Esophagus muscularis mucosa (tissue), 4 donors: ENCODE measurements at regions not wholly inside any gene's neighbourhood (a gene's known extent, or its start where the extent isn't known, plus 50 kb on each side); places are given as distances from the start of the nearest gene placed in this dataset.

Source experiments
- DNase-seq: peaks from one replicate; pipeline ENCODE4 v3.0.0-alpha.2; 2017; ENCODE audit errors: extremely low spot score
- H3K27ac ChIP-seq, 4 donors: fragments of 200-600 bp; sonication (generic); replicated peaks in 1 of 4; 1 replicate in 3 of 4; 2 replicates in 1 of 4; pipeline ENCODE4 v1.5.1; 2016 to 2019; ENCODE audit warnings: mild to moderate bottlenecking in 1 of 4
- H3K27me3 ChIP-seq, 4 donors: fragments of 200-600 bp; sonication (generic); one replicate each; pipeline versions ENCODE4 v1.5.1 to v1.6.0; 2016 to 2019
- H3K36me3 ChIP-seq, 4 donors: fragments of 200-600 bp; sonication (generic); one replicate each; pipeline ENCODE4 v1.5.1; 2016 to 2019
- H3K4me1 ChIP-seq, 4 donors: fragments of 200-600 bp; sonication (generic); one replicate each; pipeline ENCODE4 v1.5.1; 2016 to 2019
- H3K4me3 ChIP-seq, 4 donors: fragments of 200-600 bp; sonication (generic); 1 replicate in 2 of 4; 2 replicates in 2 of 4; pipeline ENCODE4 v1.5.1; 2016 to 2019; ENCODE audit warnings: mild to moderate bottlenecking in 4 of 4, moderate library complexity in 1 of 4
- H3K9me3 ChIP-seq, 4 donors: fragments of 200-600 bp; sonication (generic); 1 replicate in 3 of 4; 2 replicates in 1 of 4; pipeline ENCODE4 v1.5.1; 2016 to 2019
- EP300 ChIP-seq: sonication (generic); formaldehyde crosslinking; IDR thresholded peaks from one replicate; pipeline ENCODE4 v1.6.1; 2017; ENCODE audit warnings: antibody characterized with exemption
- POLR2A ChIP-seq: fragments of 450-650 bp; IDR thresholded peaks from one replicate; pipeline ENCODE4 v1.6.1; 2017; ENCODE audit warnings: antibody characterized with exemption, moderate library complexity, mild to moderate bottlenecking, low read depth
- POLR2AphosphoS5 ChIP-seq, 2 donors: sonication (generic); formaldehyde crosslinking; IDR thresholded peaks; one replicate each; pipeline ENCODE4 v1.6.1; 2017; ENCODE audit warnings: antibody characterized with exemption in 2 of 2
- WGBS: methylation state at CpG from one replicate; pipeline ENCODE4 v1.1.5; 2018; 5-methylcytosine and 5-hydroxymethylcytosine counted together
- intact Hi-C: fragments of 100-400 bp; cut with DNase I; formaldehyde crosslinking; loops from one replicate; pipeline ENCODE4 v1.15.1; 2023
- TF ChIP-seq, protein P1 (sequence below), 3 experiments: fragments of 200-600 bp in 2 of 3; fragments of 450-650 bp in 1 of 3; sonication (generic) in 2 of 3; IDR thresholded peaks; one replicate each; pipeline ENCODE4 v1.5.1; 2017 to 2019; ENCODE audit warnings: antibody characterized with exemption in 3 of 3, mild to moderate bottlenecking in 2 of 3, moderate library complexity in 1 of 3

GRCh38 chr7:155360495-155361345 lies 63.0 kb downstream of the INSIG1 start:
- H3K36me3 ChIP-seq = no peaks in the 10 kb centered on the region
- H3K27ac ChIP-seq = no peak overlapping the region
- DNase-seq = no peak
- TF ChIP-seq EP300 (no peak), POLR2A (no peak), POLR2AphosphoS5 (IDR thresholded peaks at IDR 0.05) (no peak)
- TF ChIP-seq, protein P1, sequence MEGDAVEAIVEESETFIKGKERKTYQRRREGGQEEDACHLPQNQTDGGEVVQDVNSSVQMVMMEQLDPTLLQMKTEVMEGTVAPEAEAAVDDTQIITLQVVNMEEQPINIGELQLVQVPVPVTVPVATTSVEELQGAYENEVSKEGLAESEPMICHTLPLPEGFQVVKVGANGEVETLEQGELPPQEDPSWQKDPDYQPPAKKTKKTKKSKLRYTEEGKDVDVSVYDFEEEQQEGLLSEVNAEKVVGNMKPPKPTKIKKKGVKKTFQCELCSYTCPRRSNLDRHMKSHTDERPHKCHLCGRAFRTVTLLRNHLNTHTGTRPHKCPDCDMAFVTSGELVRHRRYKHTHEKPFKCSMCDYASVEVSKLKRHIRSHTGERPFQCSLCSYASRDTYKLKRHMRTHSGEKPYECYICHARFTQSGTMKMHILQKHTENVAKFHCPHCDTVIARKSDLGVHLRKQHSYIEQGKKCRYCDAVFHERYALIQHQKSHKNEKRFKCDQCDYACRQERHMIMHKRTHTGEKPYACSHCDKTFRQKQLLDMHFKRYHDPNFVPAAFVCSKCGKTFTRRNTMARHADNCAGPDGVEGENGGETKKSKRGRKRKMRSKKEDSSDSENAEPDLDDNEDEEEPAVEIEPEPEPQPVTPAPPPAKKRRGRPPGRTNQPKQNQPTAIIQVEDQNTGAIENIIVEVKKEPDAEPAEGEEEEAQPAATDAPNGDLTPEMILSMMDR (IDR thresholded peaks at IDR 0.05) = no peak
- no peaks in the 10 kb centered on the region for H3K9me3 ChIP-seq
- H3K27me3 ChIP-seq = peaks cover 0 to 97% (median 12%) of the 10 kb centered on the region in 4 donors
- 56% methylated on average over 20 of the region's 20 CpGs for WGBS
- H3K4me1 ChIP-seq = no peaks in the 10 kb centered on the region
- intact Hi-C loops = no loop called here
- H3K4me3 ChIP-seq = no peak overlapping the region

DNA sequence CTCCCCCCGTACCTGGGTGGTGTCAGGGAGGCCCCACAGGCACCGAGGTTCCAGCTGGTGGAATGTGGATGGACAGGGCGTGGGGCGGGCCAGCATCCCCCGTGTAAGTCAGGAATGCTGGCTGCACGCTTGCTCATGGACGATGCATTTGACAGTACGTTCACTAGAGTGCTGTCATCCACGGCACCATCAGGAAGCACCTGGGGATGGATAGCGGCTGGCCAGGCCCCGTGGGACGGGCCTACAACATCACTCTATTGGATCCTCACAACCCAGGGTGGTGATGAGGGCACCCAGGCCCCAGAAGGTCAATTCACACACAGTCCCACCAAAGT lies 63.6 kb downstream of the INSIG1 start:
- H3K36me3 ChIP-seq = no peaks in the 10 kb centered on the region
- no peak overlapping the region for H3K27ac ChIP-seq
- WGBS = 50% methylated on average over 4 of the region's 12 CpGs
- H3K4me3 ChIP-seq = no peak overlapping the region
- DNase-seq = no peak
- intact Hi-C loops = no loop called here
- no peak for TF ChIP-seq POLR2AphosphoS5 (IDR thresholded peaks at IDR 0.05)
- TF ChIP-seq POLR2A = no peak
- H3K27me3 ChIP-seq = peaks cover 0 to 91% (median 12%) of the 10 kb centered on the region in 4 donors
- no peaks in the 10 kb centered on the region for H3K9me3 ChIP-seq
- H3K4me1 ChIP-seq = no peaks in the 10 kb centered on the region

DNA sequence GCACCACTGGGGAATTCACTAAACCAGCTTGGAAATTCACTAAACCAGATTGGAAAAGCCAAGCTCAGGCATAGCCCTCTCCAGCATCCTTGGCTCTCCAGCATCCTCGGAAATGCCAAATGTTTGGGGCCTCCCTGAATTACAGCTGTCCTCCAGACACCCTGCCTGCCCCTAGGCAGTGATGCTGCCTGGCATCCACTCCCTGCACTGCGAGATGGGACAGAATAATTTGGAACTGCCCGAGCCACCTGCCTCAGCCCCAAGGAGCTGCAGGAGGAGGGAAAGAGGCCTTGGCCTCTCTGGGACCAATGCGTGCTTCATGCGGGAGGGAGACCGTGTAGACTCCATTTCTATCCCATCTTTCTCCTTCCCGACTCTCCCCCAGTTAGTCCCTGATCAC lies 64.3 kb downstream of the INSIG1 start:
- no peaks in the 10 kb centered on the region for H3K36me3 ChIP-seq
- TF ChIP-seq POLR2A (no peak), POLR2AphosphoS5 (IDR thresholded peaks at IDR 0.05) (no peak), EP300 (no peak)
- TF ChIP-seq, protein P1 (IDR thresholded peaks at IDR 0.05) = no peak
- DNase-seq = no peak
- no peaks in the 10 kb centered on the region for H3K9me3 ChIP-seq
- H3K4me3 ChIP-seq = no peak overlapping the region
- WGBS = 94% methylated on average over 6 of the region's 7 CpGs
- no peaks in the 10 kb centered on the region for H3K4me1 ChIP-seq
- peaks cover 0 to 85% (median 12%) of the 10 kb centered on the region in 4 donors for H3K27me3 ChIP-seq
- H3K27ac ChIP-seq = no peak overlapping the region
- intact Hi-C loops = no loop called here

- no peak for TF ChIP-seq EP300
- no peak for TF ChIP-seq POLR2AphosphoS5 (IDR thresholded peaks at IDR 0.05)
- TF ChIP-seq POLR2A = no peak
- TF ChIP-seq, protein P1 (IDR thresholded peaks at IDR 0.05) = no peak
- no peaks in the 10 kb centered on the region for H3K9me3 ChIP-seq
- no peak overlapping the region for H3K27ac ChIP-seq
- WGBS = 73% methylated on average over 7 of the region's 11 CpGs
- no peaks in the 10 kb centered on the region for H3K36me3 ChIP-seq
- no peak overlapping the region for H3K4me3 ChIP-seq
- no peak for DNase-seq
- H3K4me1 ChIP-seq = no peaks in the 10 kb centered on the region
- H3K27me3 ChIP-seq = peaks cover 0 to 78% (median 12%) of the 10 kb centered on the region in 4 donors
- intact Hi-C loops = no loop called here
Measured at GRCh38 chr7:155362380-155363145, 64.9 kb downstream of the INSIG1 start.

- Histone ChIP-seq H3K9me3 (no peaks in the 10 kb centered on the region), H3K27ac (no peak overlapping the region), H3K27me3 (peaks cover 0 to 73% (median 10%) of the 10 kb centered on the region in 4 donors), H3K4me3 (no peak overlapping the region), H3K4me1 (no peaks in the 10 kb centered on the region), H3K36me3 (no peaks in the 10 kb centered on the region)
- intact Hi-C loops = no loop called here
- 96% methylated on average over 7 of the region's 9 CpGs for WGBS
- DNase-seq = no peak
- TF ChIP-seq EP300 (no peak), POLR2A (no peak), POLR2AphosphoS5 (IDR thresholded peaks at IDR 0.05) (no peak)
- TF ChIP-seq, protein P1 (IDR thresholded peaks at IDR 0.05) = no peak
Measured at GRCh38 chr7:155363146-155363539, 65.5 kb downstream of the INSIG1 start.
